Stimulated activated naive B cell treated with anti-CD40 and anti-IgM and Interleukin-4, amounts not matched to agents 10 μg/mL and 1 μg/mL and 100 μg/mL, for 72 hours (primary cell): ENCODE measurements at regions not wholly inside any gene's neighbourhood (a gene's known extent, or its start where the extent isn't known, plus 50 kb on each side); places are given as distances from the start of the nearest gene placed in this dataset.

Experiments used
- ATAC-seq, 2 donors: fragments of 150-1000 bp; cut with Tn5 transposase; replicated peaks; 2 replicates each; pipeline ENCODE4 v1.10.0; 2021; ENCODE audit warnings: moderate library complexity in 1 of 2
- DNase-seq: peaks from one replicate; pipeline ENCODE4 v3.0.0; 2021
- H3K27ac Mint-ChIP-seq: one replicate; pipeline ENCODE4 v1.8.0; 2022; ENCODE audit warnings: mild to moderate bottlenecking, mixed read lengths
- H3K27me3 Mint-ChIP-seq, 2 donors: one replicate each; pipeline ENCODE4 v1.8.0; 2022; ENCODE audit warnings: mixed read lengths in 2 of 2
- H3K36me3 Mint-ChIP-seq, 2 donors: one replicate each; pipeline ENCODE4 v1.8.0; 2022; ENCODE audit warnings: mixed read lengths in 2 of 2, mild to moderate bottlenecking in 1 of 2
- H3K4me1 Mint-ChIP-seq, 2 donors: one replicate each; pipeline ENCODE4 v1.8.0; 2022; ENCODE audit warnings: mixed read lengths in 2 of 2, mild to moderate bottlenecking in 1 of 2
- H3K4me3 Mint-ChIP-seq, 2 donors: one replicate each; pipeline ENCODE4 v1.8.0; 2022; ENCODE audit warnings: mild to moderate bottlenecking in 2 of 2, mixed read lengths in 2 of 2, moderate library complexity in 1 of 2
- H3K9me3 Mint-ChIP-seq, 2 donors: one replicate each; pipeline ENCODE4 v1.8.0; 2022; ENCODE audit warnings: mixed read lengths in 2 of 2, mild to moderate bottlenecking in 1 of 2

DNA sequence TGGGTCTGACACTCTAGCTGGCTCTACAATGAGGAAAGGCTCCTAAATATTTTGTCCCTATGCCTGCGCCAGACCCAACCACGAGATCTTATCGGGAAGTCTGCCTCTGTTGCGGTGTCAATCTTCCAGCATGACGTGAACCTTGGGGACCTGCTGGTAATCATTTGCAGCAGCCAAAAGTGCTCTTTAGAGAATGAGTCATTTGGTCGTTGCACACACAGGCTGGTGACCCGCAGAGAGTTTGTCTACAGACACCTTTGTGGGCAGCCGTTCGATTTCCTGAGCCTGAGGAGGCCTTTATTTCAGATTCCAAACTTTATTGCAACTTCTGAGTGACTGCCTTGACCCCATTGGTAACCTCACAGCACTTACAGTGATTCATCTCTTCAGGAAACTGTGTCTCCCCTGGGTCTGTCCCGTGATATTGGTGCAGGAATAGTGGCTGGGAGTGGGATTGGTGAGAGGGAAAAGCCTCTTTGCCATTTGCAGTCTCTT lies 326.1 kb downstream of the NSG2 start:
- Mint-ChIP-seq H3K4me1 (no peaks in the 10 kb centered on the region), H3K27ac (no peak overlapping the region), H3K4me3 (no peak overlapping the region), H3K36me3 (no peaks in the 10 kb centered on the region), H3K27me3 (no peaks in the 10 kb centered on the region), H3K9me3 (peaks cover 0 to 2% of the 10 kb centered on the region in 2 donors)
- DNase-seq = no peak
- ATAC-seq = no peak

DNA sequence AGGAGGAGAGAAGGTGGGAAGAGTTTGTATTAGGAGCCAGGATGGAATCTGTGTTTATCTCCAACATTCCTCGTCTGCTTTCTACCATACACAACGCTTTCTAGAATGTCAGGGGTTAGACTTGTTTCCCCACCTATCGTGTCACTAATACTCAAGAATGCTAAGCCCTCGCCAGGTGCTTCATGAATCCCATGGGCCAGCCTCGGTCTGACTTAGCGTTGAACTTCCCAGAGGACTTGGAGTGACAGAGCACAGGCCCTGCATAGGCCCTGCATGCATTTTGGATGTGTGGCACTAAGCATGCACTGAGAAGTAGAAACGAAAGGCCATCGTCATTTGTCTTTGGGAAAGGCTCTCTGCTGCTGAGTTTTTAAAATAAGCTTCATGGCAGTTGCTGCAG lies 328.7 kb downstream of the NSG2 start:
- H3K4me1 Mint-ChIP-seq = no peaks in the 10 kb centered on the region
- ATAC-seq (no peak), DNase-seq (no peak)
- no peak overlapping the region for H3K4me3 Mint-ChIP-seq
- no peak overlapping the region for H3K27ac Mint-ChIP-seq
- no peaks in the 10 kb centered on the region for H3K36me3 Mint-ChIP-seq
- H3K27me3 Mint-ChIP-seq = no peaks in the 10 kb centered on the region
- peaks cover 0 to 1% of the 10 kb centered on the region in 2 donors for H3K9me3 Mint-ChIP-seq

DNA sequence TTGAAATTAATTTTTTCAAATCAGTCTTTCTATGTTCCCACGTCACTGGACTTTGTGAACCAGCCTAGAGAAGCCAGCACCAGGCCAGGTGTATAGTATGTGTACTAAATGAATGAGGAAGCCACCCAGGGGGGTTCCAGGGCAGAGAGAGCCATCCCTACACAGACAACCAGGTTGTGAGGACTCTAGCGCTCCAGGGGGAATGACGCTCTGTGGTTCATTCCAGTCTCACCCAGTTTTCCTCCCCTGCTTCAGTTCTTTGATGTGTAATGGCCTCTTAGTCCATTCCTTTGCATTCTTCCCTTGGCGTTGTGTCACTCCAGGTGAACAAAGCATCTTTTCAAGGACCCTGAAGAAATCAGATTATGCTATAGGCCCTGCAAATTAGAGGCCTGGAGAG lies 330.6 kb downstream of the NSG2 start:
- H3K9me3 Mint-ChIP-seq = peaks cover 0 to 7% of the 10 kb centered on the region in 2 donors
- DNase-seq (no peak), ATAC-seq (no peak)
- H3K36me3 Mint-ChIP-seq = no peaks in the 10 kb centered on the region
- H3K27me3 Mint-ChIP-seq = no peaks in the 10 kb centered on the region
- H3K4me3 Mint-ChIP-seq = no peak overlapping the region
- no peak overlapping the region for H3K27ac Mint-ChIP-seq
- H3K4me1 Mint-ChIP-seq = no peaks in the 10 kb centered on the region

DNA sequence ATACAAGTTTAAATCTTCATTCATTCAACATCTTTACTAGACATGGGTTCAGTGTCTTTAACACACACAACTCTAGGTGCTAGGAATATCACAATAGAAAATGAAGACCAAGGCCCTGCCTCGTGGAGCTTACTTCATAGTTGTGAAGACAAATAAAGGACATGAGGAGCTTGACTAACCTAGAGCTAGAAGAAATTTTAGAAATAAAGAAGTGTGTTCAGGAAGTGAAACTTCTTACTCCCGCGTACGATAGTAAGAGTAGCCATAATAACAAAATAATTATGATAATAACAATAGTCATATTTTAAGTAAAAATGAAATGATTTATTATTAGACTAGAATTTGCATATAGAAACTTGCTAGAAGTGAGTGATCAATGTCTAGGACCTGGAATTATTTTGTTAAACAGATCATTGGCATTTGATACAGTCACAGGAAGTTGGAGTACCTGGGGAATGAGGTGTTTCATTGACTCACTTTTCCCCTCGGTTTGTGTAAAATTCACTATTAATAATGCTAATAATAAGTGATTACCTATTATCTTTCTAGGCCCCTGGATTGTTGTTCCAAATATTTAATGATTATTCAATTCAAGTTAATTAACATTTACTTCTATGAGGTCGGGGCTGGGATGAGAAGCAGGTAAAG lies 331.3 kb downstream of the NSG2 start:
- Mint-ChIP-seq H3K4me3 (no peak overlapping the region), H3K9me3 (peaks cover 0 to 8% of the 10 kb centered on the region in 2 donors), H3K4me1 (no peaks in the 10 kb centered on the region), H3K27ac (no peak overlapping the region), H3K36me3 (no peaks in the 10 kb centered on the region), H3K27me3 (no peaks in the 10 kb centered on the region)
- DNase-seq = no peak
- no peak for ATAC-seq

DNA sequence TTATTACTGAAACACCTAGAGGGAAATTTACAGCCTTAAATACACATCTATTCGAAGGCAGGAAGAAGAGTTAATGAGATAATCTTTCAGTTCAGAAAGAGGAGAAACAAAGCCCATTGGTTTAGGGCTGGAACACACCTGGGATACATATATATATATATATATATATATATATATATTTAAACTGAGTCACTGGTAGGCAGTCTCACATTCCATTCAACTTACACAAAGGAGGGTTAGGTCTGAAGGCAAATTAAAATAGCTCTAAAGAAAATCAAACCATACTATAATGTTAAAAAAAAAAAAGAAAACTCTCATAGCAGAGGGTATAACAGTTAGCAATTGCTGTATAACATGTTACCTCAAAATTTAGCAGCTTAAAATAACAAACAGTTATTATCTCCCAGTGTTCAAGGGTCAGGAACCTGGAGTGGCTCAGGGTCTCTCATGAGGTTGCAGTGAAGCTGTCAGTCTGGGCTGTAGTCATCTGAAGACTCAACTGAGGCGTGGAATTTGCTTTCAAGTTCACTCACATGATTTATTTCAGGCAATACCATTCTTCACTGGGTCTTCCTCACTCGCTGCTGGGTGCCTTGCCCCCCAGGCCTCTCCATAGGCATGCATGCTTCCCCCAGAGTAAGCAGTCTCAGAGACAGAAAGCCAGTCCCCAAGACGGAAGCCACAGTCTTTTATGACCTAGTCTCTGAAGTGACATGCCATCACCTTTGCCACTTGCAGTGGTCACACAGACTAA lies 332.8 kb downstream of the NSG2 start:
- H3K27ac Mint-ChIP-seq = no peak overlapping the region
- peaks cover 0 to 8% of the 10 kb centered on the region in 2 donors for H3K9me3 Mint-ChIP-seq
- no peak for DNase-seq

DNA sequence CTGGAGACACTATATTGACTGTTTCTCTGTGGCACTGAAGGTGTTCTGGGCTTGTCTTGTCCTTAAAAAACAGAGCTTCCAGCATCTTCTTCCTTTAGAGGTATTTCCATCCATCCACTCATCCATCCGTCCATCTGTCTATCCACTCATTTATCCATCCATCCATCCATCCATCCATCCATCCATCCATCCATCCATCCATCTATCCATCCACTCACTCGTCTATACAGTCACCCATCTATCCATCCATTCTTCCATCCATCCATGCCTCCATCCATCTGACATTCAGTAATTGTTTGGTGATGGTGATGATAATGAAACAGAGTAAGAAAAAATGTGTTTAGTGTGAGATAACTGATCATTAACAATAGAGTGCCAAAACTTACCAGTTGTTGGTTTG lies 334.8 kb downstream of the NSG2 start:
- H3K27ac Mint-ChIP-seq = no peak overlapping the region
- H3K27me3 Mint-ChIP-seq = no peaks in the 10 kb centered on the region
- no peak overlapping the region for H3K4me3 Mint-ChIP-seq
- H3K36me3 Mint-ChIP-seq = no peaks in the 10 kb centered on the region
- H3K9me3 Mint-ChIP-seq = peaks cover 0 to 8% of the 10 kb centered on the region in 2 donors
- ATAC-seq (no peak), DNase-seq (no peak)
- H3K4me1 Mint-ChIP-seq = no peaks in the 10 kb centered on the region

More for the DNA sequence above, 332.8 kb downstream of the NSG2 start:
- H3K4me3 Mint-ChIP-seq = no peak overlapping the region
- H3K4me1 Mint-ChIP-seq = no peaks in the 10 kb centered on the region
- no peaks in the 10 kb centered on the region for H3K27me3 Mint-ChIP-seq
- no peaks in the 10 kb centered on the region for H3K36me3 Mint-ChIP-seq
- ATAC-seq = no peak

DNA sequence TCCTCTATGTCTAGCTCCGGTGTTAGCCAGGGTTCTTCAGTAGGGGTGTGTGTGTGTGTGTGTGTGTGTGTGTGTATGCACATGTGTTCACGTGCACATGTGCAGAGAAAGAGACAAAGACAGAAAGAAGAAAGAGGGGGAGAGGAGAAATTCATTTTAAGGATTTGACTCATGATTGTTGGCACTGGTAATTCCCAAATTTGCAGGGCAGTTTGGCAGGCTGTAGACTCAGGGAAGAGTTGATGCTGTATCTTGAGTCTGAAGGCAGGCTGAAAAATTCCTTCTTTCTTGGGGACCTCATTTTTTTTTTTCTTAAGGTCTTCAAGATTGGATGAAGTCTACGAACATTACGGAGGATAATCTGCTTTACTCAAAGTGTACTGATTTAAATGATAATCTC lies 335.7 kb downstream of the NSG2 start:
- DNase-seq (no peak), ATAC-seq (no peak)
- Mint-ChIP-seq H3K4me1 (no peaks in the 10 kb centered on the region), H3K4me3 (no peak overlapping the region), H3K9me3 (peaks cover 0 to 8% of the 10 kb centered on the region in 2 donors), H3K27ac (no peak overlapping the region), H3K27me3 (peaks cover 0 to 4% of the 10 kb centered on the region in 2 donors), H3K36me3 (no peaks in the 10 kb centered on the region)

DNA sequence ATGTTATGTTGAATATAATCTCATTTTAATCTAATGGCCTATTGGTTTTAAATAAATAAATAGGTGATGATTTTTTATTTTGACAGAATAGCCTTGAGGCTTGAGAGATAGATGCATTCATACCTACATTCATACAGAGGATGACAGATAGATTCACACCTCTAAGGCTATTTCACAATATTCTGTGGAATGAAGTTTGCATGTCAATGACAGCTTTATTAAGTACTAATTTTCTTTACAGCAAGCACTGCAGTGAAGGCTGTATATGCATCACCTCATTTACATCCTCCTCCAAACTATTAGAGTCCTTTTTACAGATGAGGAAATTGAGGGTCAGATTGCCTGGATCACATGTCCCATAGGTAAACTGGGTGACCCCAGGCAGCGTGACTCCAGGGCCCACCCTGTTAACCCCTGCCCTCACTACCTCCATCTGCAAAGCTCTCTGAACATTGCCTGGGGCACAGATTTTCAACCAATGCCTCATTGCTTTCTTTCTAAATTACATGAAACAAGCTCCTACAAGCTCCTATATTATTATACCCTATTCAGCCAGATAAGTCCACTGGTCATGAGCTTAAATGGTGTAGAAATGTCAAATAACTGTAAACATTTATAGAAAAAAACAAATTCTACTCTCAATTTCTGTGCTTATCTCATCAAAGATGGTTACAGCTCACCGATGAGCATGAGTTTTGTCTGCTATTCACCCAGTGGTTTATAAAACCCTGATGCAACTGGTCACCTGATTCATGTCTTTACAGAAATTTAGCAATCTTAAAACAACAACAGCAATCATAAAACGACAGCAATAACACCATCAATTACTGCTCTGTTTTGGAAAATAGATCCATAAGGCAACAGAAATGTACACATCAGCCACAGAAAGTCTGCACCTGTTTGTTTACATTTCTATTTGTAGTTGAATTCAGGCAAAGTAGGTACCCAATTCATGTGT lies 338.0 kb downstream of the NSG2 start:
- ATAC-seq (no peak), DNase-seq (no peak)
- Mint-ChIP-seq H3K27me3 (peaks cover 0 to 15% of the 10 kb centered on the region in 2 donors), H3K4me3 (no peak overlapping the region), H3K27ac (no peak overlapping the region), H3K4me1 (no peaks in the 10 kb centered on the region), H3K9me3 (peaks cover 0 to 8% of the 10 kb centered on the region in 2 donors), H3K36me3 (no peaks in the 10 kb centered on the region)

DNA sequence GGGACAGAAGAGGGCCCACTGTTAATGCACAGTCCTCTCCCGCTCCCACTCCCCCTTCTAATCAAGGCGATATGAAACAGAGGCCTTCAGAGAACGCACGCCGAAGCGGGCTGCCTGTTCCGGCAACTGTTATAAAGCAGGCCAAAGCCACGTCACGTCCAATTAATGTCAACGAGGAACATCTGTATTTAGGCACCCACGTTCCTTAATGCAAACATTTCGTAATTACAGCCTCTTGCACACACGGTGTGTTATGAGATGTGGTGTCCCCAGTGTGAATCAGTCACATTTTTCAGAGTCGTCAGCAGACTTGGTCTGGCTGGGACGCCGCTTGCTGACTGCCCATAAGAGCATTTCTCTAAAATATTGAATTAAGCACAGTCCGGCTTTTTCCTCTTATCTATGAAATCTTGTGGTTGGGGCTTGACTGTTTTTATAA lies 339.0 kb downstream of the NSG2 start:
- H3K9me3 Mint-ChIP-seq = peaks cover 0 to 6% of the 10 kb centered on the region in 2 donors
- no peaks in the 10 kb centered on the region for H3K36me3 Mint-ChIP-seq
- ATAC-seq (no peak), DNase-seq (no peak)
- H3K27ac Mint-ChIP-seq = no peak overlapping the region
- no peak overlapping the region for H3K4me3 Mint-ChIP-seq
- peaks cover 0 to 15% of the 10 kb centered on the region in 2 donors for H3K27me3 Mint-ChIP-seq
- no peaks in the 10 kb centered on the region for H3K4me1 Mint-ChIP-seq

DNA sequence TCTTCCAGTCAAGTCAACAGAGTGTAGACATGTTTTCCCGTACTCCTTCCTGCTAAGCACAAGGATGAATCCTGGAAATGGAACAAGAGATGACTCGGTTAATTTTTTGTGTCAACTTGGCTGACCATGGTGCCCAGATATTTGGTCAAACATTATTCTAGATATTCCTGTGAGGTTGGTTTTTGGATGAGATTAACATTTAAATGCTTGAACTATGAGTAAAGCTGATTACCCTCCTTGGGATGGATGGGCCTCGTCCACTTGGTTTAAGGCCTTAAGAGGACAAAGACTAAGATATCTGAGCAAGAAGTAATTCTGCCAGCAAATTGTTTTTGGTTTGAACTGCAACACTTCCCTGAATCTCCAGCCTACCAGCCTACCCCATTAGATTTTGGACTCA lies 338.1 kb upstream of the MSX2 start:
- no peaks in the 10 kb centered on the region for H3K9me3 Mint-ChIP-seq
- no peak overlapping the region for H3K27ac Mint-ChIP-seq
- no peak for DNase-seq
- peaks cover 0 to 15% of the 10 kb centered on the region in 2 donors for H3K27me3 Mint-ChIP-seq
- H3K4me1 Mint-ChIP-seq = no peaks in the 10 kb centered on the region
- H3K36me3 Mint-ChIP-seq = no peaks in the 10 kb centered on the region
- no peak for ATAC-seq
- H3K4me3 Mint-ChIP-seq = no peak overlapping the region

DNA sequence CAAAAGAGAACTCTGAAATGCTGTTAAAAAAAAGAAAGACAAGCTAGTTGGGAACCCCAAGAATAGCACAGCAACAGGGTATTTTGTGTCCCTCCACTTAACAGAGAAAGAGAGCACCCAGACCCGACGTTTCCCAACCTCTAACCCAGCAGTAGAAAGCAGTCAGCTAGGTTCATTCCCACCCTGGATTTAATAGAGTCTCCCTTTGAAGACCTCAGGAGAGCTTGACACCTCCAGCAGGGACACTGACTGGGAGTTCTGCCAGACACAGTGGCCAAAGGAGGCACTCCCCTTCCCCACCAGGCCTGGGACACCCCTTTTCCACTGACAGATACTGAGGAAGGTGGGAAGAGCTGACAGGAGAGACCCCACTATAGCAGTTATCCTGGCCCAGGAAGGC lies 337.5 kb upstream of the MSX2 start:
- Mint-ChIP-seq H3K27ac (no peak overlapping the region), H3K27me3 (peaks cover 0 to 15% of the 10 kb centered on the region in 2 donors), H3K36me3 (no peaks in the 10 kb centered on the region), H3K4me3 (no peak overlapping the region), H3K4me1 (no peaks in the 10 kb centered on the region), H3K9me3 (no peaks in the 10 kb centered on the region)
- DNase-seq (no peak), ATAC-seq (no peak)

DNA sequence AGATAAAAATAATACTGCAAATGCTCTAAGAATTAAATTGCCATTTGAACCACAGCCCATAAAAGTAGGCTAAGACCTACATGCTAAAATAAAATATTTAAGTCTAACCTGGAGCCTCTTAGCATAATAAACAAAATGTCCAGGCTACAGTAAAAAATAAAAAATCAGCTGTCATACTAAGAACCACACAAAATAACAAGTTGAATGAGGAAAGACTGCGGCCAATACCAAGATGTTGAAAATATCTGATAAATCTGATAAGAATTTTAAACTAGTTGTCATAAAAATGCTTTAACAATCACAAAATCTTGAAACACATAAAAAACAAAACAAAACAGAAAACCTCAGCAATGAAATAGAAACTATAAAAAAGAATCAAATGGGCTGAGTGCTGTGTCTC lies 336.9 kb upstream of the MSX2 start:
- no peaks in the 10 kb centered on the region for H3K4me1 Mint-ChIP-seq
- no peaks in the 10 kb centered on the region for H3K36me3 Mint-ChIP-seq
- H3K27ac Mint-ChIP-seq = no peak overlapping the region
- no peaks in the 10 kb centered on the region for H3K9me3 Mint-ChIP-seq
- DNase-seq = no peak
- ATAC-seq = no peak
- H3K4me3 Mint-ChIP-seq = no peak overlapping the region
- H3K27me3 Mint-ChIP-seq = peaks cover 0 to 15% of the 10 kb centered on the region in 2 donors

DNA sequence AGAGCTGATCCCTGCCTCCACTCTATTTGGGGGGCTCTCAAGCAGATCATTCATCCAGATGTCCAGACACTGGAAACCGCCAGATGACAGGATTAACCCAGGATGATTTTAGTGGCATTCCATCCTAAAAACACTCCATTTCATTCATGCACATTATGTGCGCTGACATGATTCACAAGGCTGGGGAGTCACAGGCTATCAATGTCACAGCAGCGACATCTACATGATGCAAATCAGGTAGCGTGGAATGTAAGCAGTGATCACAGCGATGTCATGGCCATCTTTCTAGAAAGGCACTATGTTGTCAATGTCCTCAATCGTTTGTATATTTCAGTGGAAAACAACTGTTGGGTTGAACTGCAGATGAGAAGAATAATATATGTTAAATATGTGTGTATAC lies 331.5 kb upstream of the MSX2 start:
- Mint-ChIP-seq H3K4me1 (no peaks in the 10 kb centered on the region), H3K36me3 (no peaks in the 10 kb centered on the region), H3K4me3 (no peak overlapping the region), H3K27me3 (peaks cover 0 to 6% of the 10 kb centered on the region in 2 donors), H3K27ac (no peak overlapping the region), H3K9me3 (no peaks in the 10 kb centered on the region)
- no peak for ATAC-seq
- no peak for DNase-seq

DNA sequence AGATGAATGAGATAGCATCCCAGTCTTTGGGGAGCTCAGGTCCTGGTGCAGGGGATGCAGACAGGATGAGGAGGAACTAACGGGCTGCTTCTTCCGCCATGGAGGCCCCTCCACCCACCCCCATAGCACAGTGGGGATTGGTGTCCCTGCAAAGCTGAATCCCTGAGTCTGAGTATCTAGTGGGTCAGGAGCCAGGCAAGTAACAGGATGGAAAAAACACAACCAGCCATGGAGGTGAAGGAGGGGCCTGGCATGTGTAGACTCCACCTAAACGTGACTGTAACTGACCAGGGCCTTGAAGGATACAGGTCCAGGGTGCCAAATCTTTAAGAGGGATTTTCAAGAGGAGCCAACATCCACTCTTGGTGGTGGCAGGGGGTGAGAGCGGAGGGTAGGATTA lies 327.8 kb upstream of the MSX2 start:
- Mint-ChIP-seq H3K27ac (no peak overlapping the region), H3K9me3 (peaks cover 0 to 3% of the 10 kb centered on the region in 2 donors), H3K36me3 (no peaks in the 10 kb centered on the region), H3K4me3 (no peak overlapping the region), H3K27me3 (peaks cover 0 to 6% of the 10 kb centered on the region in 2 donors), H3K4me1 (no peaks in the 10 kb centered on the region)
- ATAC-seq = no peak
- no peak for DNase-seq
